NCI-H1417 (cell line): ENCODE measurements at regions not wholly inside any gene's neighbourhood (a gene's known extent, or its start where the extent isn't known, plus 50 kb on each side); places are given as distances from the start of the nearest gene placed in this dataset.

Experiments
- DNase-seq, 3 experiments: peaks; one replicate each; lab custom pipeline; 2025; lab: John Stamatoyannopoulos, UW

DNA sequence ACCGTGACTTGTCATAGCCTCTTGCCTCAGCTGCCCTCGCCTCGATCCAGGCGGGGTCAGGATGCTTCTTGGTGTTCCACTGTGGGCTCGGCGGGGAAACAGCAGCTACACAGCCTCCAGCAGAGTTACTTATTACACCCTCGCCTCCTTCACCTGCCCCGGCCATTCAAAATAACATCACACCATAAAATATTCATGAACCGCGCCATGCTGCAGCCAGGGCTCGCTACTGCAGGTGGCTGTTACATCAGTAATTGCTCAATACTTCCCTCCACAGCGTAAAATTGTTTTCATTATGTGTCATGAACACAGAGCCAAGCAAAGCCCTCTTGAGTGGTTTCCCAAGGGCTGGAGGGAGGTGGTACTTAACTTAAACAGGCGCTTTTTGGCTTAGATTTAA, 241.5 kb upstream of the SP8 start:
- peak; percentile 81 to 98 (median 84) for DNase-seq

DNA sequence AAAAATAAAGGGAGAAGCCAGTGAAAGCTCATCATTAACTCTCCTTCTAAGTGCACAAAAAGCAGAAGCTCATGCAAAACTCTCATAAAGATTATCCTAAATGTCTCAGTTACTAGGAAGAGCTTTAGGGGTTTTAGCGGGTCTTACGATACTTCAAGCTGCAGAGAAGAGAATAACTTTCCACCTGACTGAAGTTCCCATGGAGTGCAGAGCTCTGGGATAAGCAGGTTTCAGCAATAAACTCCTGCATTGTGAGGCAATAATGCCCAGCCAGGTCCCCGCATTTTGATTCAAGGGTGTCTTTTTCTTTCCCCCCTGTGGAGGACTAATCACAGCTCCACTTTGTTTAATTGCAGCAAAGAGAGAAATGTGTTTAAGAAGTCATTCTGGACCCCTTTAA, 241.9 kb upstream of the SP8 start:
- peak; percentile 47 to 94 (median 77) for DNase-seq

DNA sequence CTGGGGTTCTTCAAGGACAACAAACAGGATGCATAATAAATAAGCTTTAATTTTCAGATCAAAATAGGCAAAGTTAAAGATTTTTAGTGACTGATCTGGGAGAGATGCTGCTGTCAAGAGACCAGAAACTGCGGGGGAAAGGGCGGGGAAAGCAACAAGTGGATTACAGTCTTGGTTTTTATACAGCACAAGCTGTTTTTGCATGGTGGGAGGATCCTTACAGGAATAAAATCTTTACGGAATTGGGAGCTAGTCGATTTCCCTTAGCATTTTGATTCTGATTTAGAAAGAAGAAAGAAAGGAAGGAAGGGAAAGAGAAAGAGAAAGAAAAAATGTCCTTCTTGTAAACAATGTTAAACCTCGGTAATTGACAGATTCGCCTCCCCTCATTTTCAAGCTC, 242.3 kb upstream of the SP8 start:
- DNase-seq = peak in 1 of 3 experiments; percentile 77

DNA sequence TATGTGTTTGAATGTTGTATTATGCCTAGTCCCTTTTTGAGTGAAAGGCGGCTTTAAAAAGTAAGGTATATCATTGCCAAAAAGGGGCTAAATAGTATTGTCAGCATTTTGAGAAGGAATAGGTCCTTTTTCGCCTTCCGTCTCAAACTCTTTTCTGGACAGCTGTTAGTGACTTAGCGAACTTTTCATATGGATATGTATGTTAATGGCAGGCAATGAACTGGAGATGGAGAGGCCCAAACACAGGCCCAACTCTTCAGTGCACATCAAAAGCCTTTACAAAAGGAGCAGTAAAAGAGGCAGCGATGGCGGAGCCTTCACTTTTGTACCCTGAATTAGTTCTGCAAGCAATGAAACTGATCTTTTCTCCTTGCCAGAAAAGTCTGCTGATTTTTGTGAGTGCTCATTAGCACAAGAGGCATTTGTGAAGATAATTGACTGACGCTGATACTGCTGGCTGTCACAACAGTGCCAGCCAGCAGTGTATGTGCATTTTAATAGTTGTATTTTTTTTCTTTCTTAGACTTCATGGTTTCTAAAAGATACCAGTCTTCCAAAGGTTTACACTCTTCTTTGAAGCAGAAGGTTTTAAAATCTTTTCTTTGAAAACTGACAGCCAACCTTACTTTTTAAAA, 243.7 kb upstream of the SP8 start:
- DNase-seq = peak in 1 of 3 experiments; percentile 59

DNA sequence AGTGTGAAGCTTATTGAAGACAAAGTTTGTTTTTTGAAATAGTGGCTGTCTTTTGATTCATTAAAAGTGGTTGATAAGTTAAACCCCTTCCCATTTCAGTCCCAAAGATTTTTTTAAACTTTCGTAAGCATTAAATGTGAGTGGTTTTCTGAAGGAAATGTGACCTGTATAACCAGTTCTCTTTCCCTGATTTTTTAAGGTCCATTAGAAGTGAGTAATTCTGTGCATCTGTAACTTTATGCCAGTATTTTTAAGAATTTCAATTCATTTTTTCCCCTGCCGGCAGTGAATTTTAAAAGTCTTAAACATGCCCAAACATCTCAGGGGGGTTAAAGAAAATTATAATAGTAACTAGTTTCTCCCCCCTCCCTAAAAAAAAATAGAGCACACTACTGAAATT, 254.6 kb upstream of the SP8 start:
- no peak for DNase-seq

DNA sequence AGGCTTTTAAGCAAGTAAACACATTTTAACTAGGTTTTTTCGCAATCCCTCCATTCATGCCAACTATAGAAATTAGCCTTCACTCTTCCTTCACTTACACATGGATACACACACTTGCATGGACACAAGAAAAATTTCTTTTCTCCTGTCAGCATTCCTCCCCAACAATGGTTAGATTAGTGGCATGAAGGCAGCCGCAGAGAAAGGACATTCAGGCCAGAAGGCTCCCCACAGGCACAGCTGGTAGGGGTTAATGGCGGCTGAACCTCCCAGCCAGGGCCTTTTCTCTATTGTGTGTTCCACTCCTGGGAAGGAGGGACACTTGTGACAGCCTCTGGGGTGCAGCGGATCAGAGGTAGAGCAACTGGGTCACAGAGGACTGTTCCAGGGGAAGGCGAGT, 255.0 kb upstream of the SP8 start:
- DNase-seq = no peak

DNA sequence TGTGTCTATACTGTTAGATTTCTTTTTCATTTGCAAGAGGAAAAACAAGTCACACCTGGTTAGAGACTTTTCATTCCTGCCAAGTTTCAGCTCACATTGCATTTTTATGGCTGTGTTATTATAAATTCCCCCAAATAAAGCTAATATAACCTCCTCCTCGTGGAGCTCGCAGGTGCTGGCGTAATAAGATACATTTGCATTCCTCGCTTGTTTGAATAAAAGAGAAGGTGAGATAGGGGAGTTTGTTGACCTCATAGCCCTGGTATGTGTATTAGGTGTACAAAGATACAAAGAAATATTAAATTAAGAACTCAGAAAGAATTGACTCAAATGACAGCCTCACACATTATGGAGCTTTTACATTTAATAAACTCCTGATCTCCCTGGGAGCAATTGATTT, 257.7 kb upstream of the SP8 start:
- DNase-seq = no peak

DNA sequence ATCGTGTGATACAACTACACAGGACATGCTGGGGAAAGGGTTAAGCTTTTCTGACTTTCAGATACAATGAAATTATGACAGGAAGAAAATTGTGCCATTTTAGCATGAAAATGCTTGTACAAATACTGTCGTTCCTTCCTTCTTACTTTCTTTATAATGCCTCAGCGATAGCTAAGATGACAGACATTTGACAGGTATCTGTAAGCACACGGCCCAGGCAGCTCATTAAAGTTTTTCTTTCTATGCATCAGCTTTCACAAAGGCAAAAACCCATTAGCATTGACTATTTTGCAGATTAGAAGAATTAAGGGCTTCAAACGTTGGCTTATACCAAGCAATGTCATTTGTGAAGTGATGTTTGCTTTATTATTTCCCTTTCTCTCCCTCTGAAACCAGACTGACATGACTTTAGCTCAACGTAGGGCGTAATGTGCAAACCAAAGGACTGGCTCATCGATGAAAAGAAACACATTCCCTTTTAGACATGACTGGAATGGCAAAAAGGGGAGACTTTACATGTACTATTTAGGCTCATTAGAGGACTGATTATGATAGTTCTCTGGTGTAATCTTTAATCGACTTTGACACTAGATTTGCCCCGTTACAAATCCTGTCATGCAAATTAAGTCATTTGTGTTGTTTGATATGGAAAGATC, 258.4 kb upstream of the SP8 start:
- DNase-seq = no peak

DNA sequence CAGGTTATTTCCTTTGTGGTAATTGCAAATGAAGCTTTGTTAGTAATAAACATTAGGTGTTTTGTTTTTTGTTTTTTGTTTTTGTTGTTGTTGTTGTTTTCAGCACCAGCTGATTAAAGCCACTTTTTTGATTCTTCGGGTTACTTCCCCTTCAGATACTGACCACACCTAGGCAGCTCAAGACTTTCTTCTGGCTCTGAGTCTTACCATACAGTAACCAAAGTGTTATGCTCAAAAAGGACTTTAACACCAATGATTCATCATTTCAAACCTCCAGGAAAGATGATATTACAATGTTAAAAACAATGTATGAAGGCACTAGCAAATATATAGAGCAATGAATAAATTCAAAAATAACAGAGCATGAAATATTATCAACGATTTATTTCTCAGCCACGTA, 265.2 kb upstream of the SP8 start:
- DNase-seq = no peak

DNA sequence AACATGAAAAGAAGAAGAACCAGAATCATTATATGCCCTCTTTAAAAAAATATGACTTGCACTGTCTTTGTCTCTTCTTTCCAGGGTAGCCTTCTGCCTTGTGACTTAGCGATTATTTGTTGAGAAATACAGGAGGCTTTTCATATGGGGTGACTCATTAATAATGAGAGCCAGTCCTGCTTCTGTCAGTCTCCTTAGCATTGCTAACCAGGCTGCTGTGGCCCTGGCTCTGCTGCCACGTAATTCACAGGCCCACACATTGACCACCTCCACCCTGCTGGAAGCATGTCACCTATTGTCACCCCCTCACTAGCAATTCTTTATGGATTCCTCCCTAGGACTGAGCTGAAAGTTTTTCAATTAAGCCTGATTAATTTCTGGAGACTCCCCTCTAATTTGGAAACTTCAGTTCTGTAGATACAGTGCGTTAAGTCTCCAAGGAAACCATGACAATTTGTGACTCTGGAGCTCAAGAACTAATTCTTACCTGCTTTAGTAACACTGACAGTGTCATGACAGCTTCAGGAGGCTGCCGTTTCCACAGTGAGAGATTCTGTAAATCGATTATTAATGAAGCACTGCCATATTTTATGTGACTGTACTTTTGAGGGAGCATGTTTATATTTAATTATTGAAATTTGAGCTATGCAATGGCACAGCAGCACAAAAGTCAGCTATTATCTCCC, 267.9 kb upstream of the SP8 start:
- peak in 1 of 3 experiments; percentile 27 for DNase-seq

DNA sequence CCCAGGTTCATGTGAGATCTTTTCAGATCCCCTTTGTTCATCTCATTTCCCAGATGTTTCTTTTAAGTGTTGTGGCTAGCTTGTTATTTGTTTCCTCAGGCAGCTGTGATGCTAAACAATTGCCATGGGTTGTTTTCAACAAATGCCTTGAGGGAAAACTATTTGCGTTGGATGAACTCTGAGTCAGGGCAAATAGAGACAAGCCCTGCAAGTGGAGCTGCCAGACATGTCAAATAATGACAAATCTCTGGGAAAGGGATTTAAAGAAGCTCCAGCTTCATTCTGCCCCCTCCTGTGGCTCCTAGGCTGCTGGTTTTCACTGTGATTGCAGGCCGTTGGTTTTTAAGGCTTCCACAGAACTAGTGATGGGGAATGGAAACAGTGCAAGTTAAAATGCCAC, 272.4 kb upstream of the SP8 start:
- no peak for DNase-seq

DNA sequence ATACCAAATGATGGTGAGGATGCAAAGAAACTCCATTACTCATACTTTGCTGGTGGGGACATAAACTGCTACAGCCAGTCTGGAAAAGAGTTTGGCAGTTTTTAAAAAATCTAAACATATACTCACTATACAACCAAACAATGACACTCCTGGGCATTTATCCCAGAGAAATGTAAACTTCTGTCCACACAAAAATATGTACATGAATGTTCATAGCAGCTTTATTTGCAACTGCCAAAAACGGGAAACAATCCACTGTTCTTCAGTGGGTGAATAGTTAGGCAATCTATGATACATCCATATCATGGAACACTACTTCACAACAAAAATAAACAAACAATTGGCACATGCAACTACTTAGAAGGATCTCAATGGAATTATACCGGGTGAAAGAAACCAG, 276.4 kb upstream of the SP8 start:
- DNase-seq = no peak

DNA sequence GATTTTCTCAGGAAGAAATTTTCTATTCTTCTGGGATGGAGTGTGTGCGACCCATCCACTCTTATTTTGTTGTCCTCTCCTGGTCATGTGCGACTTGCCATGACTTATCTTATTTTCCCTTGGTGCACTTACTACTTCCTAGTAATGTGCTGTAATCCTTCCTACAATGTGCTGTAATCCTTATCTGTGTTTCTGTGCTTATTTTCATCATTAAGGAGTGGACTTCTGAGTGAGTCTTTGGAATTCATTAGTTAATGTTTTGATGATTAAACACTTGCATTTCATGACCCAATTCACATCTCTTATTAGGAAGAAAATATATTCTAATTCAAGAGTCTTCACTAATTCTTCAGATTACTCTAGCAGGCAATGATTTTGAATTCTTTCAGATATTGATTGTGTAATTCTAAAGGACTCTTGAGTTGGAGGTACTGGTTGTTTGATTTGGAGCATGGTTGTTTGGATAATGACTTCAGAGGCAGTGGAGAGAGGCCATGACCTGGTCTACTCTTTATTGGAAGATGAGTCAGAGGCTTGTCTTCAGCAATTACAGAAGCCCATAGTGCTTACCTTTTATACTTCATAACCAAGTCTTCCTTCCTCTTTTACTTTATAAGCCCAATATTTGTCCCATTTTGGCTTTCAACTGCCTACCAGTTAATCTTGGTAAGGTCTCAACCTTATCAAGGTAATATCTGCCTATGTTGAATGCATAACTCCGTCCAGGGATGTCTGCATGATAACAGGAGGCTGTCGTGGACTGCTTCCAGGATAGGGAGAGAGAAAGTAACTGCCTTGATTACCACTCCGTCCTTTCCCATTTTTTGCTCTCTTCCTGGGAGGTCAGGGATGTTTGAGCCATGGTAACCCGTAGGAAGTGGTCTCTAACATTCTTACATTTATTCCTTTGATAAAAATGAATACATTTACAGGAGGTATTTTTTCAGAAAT, 278.3 kb upstream of the SP8 start:
- DNase-seq = no peak

DNA sequence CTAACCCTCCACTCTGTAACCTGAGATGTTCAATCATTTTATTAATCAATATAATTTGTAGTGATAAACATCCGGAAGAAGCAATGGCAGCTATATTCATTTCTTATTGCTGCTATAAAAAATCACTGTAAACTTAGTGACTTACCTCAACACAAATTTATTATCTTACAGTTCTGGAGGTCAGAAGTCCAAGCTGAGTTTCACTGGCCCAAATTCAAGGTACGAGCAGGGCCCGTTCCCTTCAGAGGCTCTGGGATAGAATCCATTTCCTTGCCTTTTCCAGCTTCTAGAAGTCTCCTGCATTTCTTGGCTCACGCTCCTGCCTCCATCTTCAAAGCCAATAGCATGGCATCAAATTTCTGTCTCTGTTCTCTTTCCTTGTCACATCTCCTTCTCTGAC, 279.5 kb upstream of the SP8 start:
- DNase-seq = no peak

DNA sequence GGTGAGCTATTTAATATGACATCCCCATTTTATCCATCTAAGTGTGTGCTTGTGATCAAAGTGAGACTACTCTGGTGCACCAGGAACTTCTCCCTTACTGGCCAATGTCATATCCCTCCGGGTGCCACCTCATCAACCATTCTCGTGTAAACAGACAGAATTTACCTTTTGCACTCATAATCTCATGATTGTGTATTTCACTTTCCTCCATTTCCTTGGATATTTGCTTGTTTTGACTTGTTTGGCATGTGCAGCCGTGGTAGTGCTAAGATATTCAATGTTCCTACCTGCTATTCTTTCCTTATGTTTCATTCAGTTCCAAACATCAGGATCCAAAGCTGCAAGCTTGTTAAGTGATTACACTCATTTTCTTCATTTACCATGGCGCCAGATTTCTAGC, 280.5 kb upstream of the SP8 start:
- no peak for DNase-seq

DNA sequence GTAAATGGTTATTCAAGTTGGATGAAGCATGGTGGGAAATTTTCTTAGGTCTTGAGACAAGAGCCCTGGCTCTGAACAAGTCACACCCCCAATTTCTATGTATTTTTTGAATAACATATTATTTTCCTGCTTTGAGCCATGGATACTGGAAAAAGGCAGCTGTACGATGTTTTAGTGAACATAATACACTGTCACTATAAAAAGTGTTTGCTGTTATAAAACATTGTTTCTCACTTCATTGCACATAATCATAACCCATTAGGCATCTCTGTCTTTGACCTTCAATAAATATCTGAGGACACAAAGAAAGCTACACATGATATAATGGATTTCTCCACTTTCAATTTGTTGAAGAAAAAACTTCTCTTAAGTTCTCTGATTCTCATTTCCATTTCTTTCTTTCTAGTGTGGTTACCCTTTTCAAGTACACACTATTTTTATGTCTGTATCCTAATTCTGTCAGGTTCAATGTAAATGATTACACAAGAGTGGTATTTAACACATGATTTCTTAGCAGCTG, 283.9 kb upstream of the SP8 start:
- no peak for DNase-seq

DNA sequence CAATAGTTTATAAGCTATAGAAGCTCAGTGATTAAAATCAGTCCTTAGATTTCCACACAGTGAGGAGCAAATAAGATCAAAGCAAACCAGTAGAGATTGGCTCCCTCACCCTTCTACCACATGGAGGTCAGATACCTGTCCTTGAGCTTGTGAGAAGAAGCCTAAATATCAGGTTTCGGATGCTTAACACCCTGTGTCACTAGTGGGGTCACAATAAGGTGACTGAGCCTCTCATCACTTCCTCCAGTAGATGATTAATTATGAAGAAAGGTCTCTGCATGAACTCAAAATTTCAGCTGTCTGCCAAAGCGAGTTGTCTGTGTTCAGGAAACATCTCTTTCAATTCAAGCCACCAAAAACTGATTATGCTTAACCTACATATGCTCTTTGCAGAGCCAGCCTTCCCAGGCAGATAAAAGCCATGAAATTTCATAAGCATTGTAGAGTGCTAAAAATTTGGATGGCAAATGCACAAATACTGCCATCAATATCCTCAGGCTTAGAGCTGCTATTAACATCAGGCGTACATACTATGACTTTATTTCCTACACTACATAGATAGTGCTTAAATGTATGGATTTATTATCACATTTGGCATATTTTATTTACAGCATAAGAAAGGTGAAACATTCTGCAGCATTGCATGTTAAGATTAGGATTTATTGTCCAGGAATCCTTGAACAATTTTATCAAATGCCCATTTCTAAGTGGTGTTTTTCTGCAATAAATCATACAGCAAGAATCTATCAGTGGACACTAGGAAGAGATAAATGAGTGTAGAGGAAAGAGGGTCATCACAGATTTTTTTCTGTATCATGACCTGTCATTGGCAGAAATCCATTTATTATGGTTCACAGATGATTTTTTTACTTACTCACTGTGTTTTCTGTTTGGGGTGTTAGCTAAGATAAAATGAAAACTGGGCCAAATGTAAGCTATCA, 285.1 kb upstream of the SP8 start:
- peak in 1 of 3 experiments; percentile 38 for DNase-seq

DNA sequence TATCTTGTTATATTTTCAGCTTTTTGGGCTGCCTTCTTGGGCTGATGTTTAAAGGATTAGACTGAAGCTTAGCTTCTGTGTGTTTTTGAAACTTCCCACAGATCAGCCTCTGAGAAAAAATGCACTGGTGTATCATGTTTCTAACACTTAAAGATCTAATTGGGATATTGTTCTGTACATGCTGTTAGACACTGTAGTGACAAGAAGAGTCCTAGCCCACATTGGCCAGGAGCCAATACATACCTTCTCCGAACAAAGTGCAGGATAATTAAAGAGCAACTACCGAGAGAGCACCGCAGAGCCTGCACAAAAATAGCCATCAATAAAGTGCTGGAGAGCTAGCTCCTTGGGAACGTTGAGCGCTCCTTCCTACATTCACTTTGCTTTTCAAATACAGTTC, 289.4 kb upstream of the SP8 start:
- peak; percentile 89 to 99 (median 90) for DNase-seq

DNA sequence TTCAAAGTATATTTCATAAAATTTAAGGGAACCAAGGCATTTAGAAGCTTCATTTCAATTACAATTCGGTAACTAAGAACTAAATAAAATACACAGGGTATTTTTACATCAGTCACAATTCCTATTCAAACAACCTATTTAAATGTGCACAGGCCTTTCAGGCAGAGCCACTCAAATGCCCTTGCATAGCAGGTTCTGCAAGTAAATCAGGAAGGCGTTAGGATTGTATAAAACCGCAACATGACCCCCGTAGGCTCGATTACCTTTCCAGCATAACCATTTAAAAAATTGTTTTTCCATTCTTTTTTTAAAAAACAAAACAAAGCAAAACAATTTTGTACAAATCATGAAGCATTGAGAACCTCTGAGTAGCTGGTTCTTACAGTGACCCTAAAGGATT, 289.9 kb upstream of the SP8 start:
- peak in 2 of 3 experiments; percentile 23 to 71 for DNase-seq

DNA sequence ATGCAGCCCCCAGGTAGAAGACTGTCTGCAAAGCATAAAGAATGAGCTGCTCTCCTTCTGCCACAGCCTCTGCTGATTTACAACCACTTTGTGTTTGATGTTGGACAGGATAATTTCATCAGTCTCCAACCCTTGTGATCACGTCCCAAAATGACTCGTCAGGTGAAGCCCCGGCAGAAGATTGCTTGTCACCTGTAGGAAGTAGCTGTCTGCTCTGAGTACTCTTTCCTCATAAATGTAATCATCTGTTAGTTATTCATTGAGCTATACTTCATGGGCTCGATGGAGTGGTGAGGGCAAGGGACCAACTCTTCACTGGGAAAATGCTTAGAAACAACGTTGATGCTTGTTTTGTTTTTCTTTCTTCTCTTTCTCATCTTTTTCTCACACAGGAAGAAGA, 290.9 kb upstream of the SP8 start:
- DNase-seq = peak in 1 of 3 experiments; percentile 46

DNA sequence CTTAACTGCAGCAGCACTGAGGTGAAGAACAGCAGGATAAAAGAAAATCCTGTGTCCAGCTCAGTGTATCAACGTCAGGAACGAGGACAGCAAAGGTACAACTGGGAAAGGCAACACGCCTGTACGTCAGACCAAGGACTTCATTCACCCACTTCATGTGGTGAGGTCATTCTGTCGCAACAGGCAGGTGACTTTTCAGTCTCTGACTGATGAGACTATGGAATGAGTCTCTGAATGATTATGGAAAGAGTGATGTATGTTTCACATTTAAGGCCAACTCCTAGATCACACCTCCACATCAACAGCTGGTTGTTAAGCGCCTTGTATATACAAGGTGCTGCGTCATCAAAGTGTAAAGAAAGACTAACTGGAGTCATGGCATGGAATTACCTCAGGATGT, 297.6 kb upstream of the SP8 start:
- no peak for DNase-seq
